HL-60 (cell line): ENCODE measurements at regions not wholly inside any gene's neighbourhood (a gene's known extent, or its start where the extent isn't known, plus 50 kb on each side); places are given as distances from the start of the nearest gene placed in this dataset.

Experiments
- GABPA ChIP-seq: IDR thresholded peaks from 2 replicates; pipeline ENCODE4 v1.6.1; 2012; ENCODE audit warnings: low read depth
- POLR2AphosphoS5 ChIP-seq: IDR thresholded peaks from 2 replicates; pipeline ENCODE4 v1.6.1; 2012; ENCODE audit warnings: low read depth
- TF ChIP-seq, protein P1 (sequence below): IDR thresholded peaks from one replicate; pipeline ENCODE4 v1.5.1; 2011; ENCODE audit warnings: low read length, control low read depth, inconsistent platforms; ENCODE audit not compliant: insufficient read depth
- TF ChIP-seq, protein P2 (sequence below): IDR thresholded peaks from 2 replicates; pipeline ENCODE4 v1.6.1; 2012; ENCODE audit warnings: low read depth; ENCODE audit not compliant: insufficient replicate concordance

DNA sequence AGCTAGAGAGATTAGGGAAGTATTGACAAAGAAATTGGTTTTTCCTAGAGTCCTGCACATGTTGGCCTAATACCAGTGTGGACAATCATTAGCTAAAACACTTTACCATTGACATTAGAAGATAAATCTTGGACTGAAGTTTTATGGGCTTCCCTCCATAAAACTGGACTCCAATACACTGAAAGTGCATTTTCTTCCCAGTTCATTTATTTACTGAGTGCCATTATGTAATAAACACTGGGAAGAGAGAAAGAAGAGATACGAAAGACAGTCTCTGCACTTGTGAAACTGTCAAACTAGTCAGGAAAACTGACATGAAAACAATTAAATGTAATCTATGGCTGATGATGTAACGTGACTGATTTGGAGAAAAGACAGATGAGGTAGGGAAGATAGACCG, 539.3 kb downstream of the ZNF608 start:
- TF ChIP-seq, protein P1, sequence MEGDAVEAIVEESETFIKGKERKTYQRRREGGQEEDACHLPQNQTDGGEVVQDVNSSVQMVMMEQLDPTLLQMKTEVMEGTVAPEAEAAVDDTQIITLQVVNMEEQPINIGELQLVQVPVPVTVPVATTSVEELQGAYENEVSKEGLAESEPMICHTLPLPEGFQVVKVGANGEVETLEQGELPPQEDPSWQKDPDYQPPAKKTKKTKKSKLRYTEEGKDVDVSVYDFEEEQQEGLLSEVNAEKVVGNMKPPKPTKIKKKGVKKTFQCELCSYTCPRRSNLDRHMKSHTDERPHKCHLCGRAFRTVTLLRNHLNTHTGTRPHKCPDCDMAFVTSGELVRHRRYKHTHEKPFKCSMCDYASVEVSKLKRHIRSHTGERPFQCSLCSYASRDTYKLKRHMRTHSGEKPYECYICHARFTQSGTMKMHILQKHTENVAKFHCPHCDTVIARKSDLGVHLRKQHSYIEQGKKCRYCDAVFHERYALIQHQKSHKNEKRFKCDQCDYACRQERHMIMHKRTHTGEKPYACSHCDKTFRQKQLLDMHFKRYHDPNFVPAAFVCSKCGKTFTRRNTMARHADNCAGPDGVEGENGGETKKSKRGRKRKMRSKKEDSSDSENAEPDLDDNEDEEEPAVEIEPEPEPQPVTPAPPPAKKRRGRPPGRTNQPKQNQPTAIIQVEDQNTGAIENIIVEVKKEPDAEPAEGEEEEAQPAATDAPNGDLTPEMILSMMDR = no peak
- no peak for TF ChIP-seq GABPA
- no peak for TF ChIP-seq POLR2AphosphoS5
- TF ChIP-seq, protein P2, sequence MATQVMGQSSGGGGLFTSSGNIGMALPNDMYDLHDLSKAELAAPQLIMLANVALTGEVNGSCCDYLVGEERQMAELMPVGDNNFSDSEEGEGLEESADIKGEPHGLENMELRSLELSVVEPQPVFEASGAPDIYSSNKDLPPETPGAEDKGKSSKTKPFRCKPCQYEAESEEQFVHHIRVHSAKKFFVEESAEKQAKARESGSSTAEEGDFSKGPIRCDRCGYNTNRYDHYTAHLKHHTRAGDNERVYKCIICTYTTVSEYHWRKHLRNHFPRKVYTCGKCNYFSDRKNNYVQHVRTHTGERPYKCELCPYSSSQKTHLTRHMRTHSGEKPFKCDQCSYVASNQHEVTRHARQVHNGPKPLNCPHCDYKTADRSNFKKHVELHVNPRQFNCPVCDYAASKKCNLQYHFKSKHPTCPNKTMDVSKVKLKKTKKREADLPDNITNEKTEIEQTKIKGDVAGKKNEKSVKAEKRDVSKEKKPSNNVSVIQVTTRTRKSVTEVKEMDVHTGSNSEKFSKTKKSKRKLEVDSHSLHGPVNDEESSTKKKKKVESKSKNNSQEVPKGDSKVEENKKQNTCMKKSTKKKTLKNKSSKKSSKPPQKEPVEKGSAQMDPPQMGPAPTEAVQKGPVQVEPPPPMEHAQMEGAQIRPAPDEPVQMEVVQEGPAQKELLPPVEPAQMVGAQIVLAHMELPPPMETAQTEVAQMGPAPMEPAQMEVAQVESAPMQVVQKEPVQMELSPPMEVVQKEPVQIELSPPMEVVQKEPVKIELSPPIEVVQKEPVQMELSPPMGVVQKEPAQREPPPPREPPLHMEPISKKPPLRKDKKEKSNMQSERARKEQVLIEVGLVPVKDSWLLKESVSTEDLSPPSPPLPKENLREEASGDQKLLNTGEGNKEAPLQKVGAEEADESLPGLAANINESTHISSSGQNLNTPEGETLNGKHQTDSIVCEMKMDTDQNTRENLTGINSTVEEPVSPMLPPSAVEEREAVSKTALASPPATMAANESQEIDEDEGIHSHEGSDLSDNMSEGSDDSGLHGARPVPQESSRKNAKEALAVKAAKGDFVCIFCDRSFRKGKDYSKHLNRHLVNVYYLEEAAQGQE = no peak
